BJ (cell line): ENCODE measurements at regions not wholly inside any gene's neighbourhood (a gene's known extent, or its start where the extent isn't known, plus 50 kb on each side); places are given as distances from the start of the nearest gene placed in this dataset.

Experiments
- CTCF ChIA-PET: fragments of 350-600 bp; formaldehyde crosslinking; extraction: SDS; loops from one replicate; lab custom pipeline; 2021; ENCODE audit warnings: antibody characterized with exemption, inconsistent platforms; lab: Yijun Ruan, JAX
- POLR2A ChIA-PET: fragments of 300-600 bp; sonication (Branson Sonifier 250); formaldehyde crosslinking; extraction: SDS; loops from one replicate; lab custom pipeline; 2021; ENCODE audit warnings: antibody characterized with exemption; lab: Charles Lee
- DNase-seq: peaks from one replicate; pipeline ENCODE4 v3.0.0-alpha.2; 2011; ENCODE audit warnings: low read depth
- H3K27me3 ChIP-seq: 2 replicates; pipeline ENCODE4 v1.6.0; 2011; ENCODE audit warnings: low read length; ENCODE audit not compliant: control insufficient read depth, insufficient read depth
- H3K36me3 ChIP-seq: 2 replicates; pipeline ENCODE4 v1.5.1; 2011; ENCODE audit warnings: low read length; ENCODE audit not compliant: control insufficient read depth, insufficient read depth
- H3K4me3 ChIP-seq: 2 replicates; pipeline ENCODE4 v1.5.1; 2011; ENCODE audit warnings: low read depth, mild to moderate bottlenecking, control low read depth, low read length
- CTCF ChIP-seq: IDR thresholded peaks from 2 replicates; pipeline ENCODE4 v1.5.1; 2011; ENCODE audit warnings: low read depth, mild to moderate bottlenecking, control low read depth, inconsistent platforms, low read length, moderate library complexity; ENCODE audit not compliant: insufficient read depth

- Histone ChIP-seq H3K4me3 (no peak overlapping the region), H3K27me3 (no peaks in the 10 kb centered on the region), H3K36me3 (no peaks in the 10 kb centered on the region)
- CTCF ChIA-PET: no interaction called here
- no peak for TF ChIP-seq CTCF
- POLR2A ChIA-PET: no interaction called here
- no peak for DNase-seq
These were observed 75.9 kb upstream of the A1CF start for GRCh38 chr10:50961297-50961696.

GRCh38 chr10:50963063-50963462 is 77.6 kb upstream of the A1CF start:
- POLR2A ChIA-PET: no interaction called here
- Histone ChIP-seq H3K36me3 (no peaks in the 10 kb centered on the region), H3K27me3 (no peaks in the 10 kb centered on the region), H3K4me3 (no peak overlapping the region)
- TF ChIP-seq CTCF: no peak
- CTCF ChIA-PET: no interaction called here
- DNase-seq: no peak

- DNase-seq: no peak
- POLR2A ChIA-PET: no interaction called here
- CTCF ChIA-PET: no interaction called here
- H3K4me3 ChIP-seq: no peak overlapping the region
- H3K27me3 ChIP-seq: no peaks in the 10 kb centered on the region
- H3K36me3 ChIP-seq: no peaks in the 10 kb centered on the region
- no peak for TF ChIP-seq CTCF
These were observed 83.1 kb upstream of the A1CF start for GRCh38 chr10:50968386-50969091.

GRCh38 chr10:50972591-50972990 is 87.2 kb upstream of the A1CF start:
- CTCF ChIA-PET: interaction anchor here (0.6 to 1.4 kb wide), 3 partner anchors 8 to 1768 kb away, joined by 3 to 5 read pairs (median 3); no protein-coding TSS in a partner anchor
- POLR2A ChIA-PET: no interaction called here
- TF ChIP-seq CTCF: no peak
- Histone ChIP-seq H3K36me3 (no peaks in the 10 kb centered on the region), H3K27me3 (no peaks in the 10 kb centered on the region), H3K4me3 (no peak overlapping the region)
- DNase-seq: no peak

- no peak for TF ChIP-seq CTCF
- no peak for DNase-seq
- H3K27me3 ChIP-seq: no peaks in the 10 kb centered on the region
- ChIA-PET CTCF (interaction anchor here (1.0 kb wide), 1 partner anchor 42 kb away, joined by 3 read pairs; no protein-coding TSS in a partner anchor), POLR2A (no interaction called here)
- no peak overlapping the region for H3K4me3 ChIP-seq
- no peaks in the 10 kb centered on the region for H3K36me3 ChIP-seq
These were observed 92.9 kb upstream of the PRKG1 start for GRCh38 chr10:50981385-50981784.
